HL-60 (cell line): ENCODE measurements at regions not wholly inside any gene's neighbourhood (a gene's known extent, or its start where the extent isn't known, plus 50 kb on each side); places are given as distances from the start of the nearest gene placed in this dataset.

ENCODE experiments used
- CTCF ChIP-seq: IDR thresholded peaks from one replicate; pipeline ENCODE4 v1.5.1; 2011; ENCODE audit warnings: low read length, control low read depth, inconsistent platforms; ENCODE audit not compliant: insufficient read depth
- POLR2AphosphoS5 ChIP-seq: IDR thresholded peaks from 2 replicates; pipeline ENCODE4 v1.6.1; 2012; ENCODE audit warnings: low read depth

DNA sequence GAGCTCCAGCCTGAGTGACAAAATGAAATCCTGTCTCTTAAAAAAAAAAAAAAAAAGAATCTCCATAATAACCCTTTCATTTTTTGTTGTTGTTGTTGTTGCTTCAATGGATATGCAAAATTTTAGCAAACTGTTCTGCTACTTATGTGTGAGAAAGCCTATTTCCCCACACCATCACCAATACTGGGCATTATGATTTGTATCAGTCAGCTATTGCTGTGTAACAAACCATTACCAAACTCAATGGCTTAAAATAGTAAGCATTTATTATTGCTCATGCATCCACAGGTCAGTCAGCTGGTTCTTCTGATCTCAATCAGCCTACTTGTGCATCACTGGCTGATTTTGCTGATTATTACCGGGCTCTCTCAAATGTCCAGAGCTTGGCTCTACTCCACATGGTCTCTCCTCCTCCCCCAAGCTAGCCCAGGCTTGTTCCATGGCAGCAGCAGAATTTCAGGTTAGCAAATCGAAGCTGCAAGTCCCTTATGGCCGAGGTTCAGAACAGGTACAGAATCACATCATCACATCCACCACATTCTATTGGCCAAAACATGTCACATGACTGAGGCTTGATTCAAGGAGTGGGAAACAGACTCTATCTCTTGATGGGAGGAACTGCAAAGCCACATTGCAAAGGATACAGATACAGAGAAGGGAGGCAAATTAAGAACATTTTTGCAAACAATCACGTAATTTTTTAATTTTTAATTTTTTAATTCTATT is 135.1 kb downstream of the MN1 start:
- TF ChIP-seq CTCF (no peak), POLR2AphosphoS5 (no peak)
